WI38 (cell line): ENCODE measurements at regions not wholly inside any gene's neighbourhood (a gene's known extent, or its start where the extent isn't known, plus 50 kb on each side); places are given as distances from the start of the nearest gene placed in this dataset.

Experiments
- H3K4me3 ChIP-seq: 2 replicates; pipeline ENCODE4 v1.5.1; 2011; ENCODE audit warnings: low read depth, mild to moderate bottlenecking, control low read depth, low read length
- TF ChIP-seq, protein P1 (sequence below): IDR thresholded peaks from 2 replicates; pipeline ENCODE4 v1.5.1; 2012; ENCODE audit warnings: low read depth, mild to moderate bottlenecking, control low read depth, low read length

DNA sequence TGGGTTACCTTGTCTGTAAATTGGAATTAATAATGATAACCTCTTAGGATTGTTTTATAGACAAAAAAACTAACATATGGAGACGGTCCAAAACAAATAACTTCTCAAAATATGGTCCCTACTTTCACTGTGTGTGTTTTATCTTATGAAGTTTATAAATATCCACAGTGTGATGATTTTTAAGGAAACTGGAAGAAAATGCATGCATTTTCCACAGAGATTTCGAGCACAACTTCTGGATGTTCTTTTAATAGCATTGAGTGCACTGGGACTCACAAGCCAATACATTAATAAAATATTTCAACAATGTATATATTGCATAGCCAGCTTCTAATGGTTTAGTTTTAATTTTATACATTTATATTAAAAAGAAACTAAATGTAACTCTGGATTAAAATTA, 87.9 kb upstream of the SPHKAP start:
- TF ChIP-seq, protein P1, sequence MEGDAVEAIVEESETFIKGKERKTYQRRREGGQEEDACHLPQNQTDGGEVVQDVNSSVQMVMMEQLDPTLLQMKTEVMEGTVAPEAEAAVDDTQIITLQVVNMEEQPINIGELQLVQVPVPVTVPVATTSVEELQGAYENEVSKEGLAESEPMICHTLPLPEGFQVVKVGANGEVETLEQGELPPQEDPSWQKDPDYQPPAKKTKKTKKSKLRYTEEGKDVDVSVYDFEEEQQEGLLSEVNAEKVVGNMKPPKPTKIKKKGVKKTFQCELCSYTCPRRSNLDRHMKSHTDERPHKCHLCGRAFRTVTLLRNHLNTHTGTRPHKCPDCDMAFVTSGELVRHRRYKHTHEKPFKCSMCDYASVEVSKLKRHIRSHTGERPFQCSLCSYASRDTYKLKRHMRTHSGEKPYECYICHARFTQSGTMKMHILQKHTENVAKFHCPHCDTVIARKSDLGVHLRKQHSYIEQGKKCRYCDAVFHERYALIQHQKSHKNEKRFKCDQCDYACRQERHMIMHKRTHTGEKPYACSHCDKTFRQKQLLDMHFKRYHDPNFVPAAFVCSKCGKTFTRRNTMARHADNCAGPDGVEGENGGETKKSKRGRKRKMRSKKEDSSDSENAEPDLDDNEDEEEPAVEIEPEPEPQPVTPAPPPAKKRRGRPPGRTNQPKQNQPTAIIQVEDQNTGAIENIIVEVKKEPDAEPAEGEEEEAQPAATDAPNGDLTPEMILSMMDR = no peak
- no peak overlapping the region for H3K4me3 ChIP-seq

- TF ChIP-seq, protein P1 = no peak
- H3K4me3 ChIP-seq = no peak overlapping the region
Observed at GRCh38 chr2:228268756-228269155, 87.3 kb upstream of the SPHKAP start.

- TF ChIP-seq, protein P1 = no peak
- H3K4me3 ChIP-seq = no peak overlapping the region
Observed at GRCh38 chr2:228268301-228268700, 86.8 kb upstream of the SPHKAP start.

- TF ChIP-seq, protein P1 = no peak
- H3K4me3 ChIP-seq = no peak overlapping the region
Observed at GRCh38 chr2:228263156-228263555, 81.7 kb upstream of the SPHKAP start.

- TF ChIP-seq, protein P1 = no peak
- no peak overlapping the region for H3K4me3 ChIP-seq
Observed at GRCh38 chr2:228261546-228261945, 80.1 kb upstream of the SPHKAP start.

- TF ChIP-seq, protein P1 = no peak
Observed at GRCh38 chr2:228257379-228257778, 75.9 kb upstream of the SPHKAP start.

GRCh38 chr2:228253752-228254151, 72.3 kb upstream of the SPHKAP start:
- no peak overlapping the region for H3K4me3 ChIP-seq
- TF ChIP-seq, protein P1 = no peak

More at GRCh38 chr2:228257379-228257778, 75.9 kb upstream of the SPHKAP start:
- no peak overlapping the region for H3K4me3 ChIP-seq
